ENCODE measurements at regions not wholly inside any gene's neighbourhood (a gene's known extent, or its start where the extent isn't known, plus 50 kb on each side); places are given as distances from the start of the nearest gene placed in this dataset.

GRCh38 chr4:174404677-174405076, 117.6 kb downstream of the HPGD start:
- TF ChIP-seq, protein P1, sequence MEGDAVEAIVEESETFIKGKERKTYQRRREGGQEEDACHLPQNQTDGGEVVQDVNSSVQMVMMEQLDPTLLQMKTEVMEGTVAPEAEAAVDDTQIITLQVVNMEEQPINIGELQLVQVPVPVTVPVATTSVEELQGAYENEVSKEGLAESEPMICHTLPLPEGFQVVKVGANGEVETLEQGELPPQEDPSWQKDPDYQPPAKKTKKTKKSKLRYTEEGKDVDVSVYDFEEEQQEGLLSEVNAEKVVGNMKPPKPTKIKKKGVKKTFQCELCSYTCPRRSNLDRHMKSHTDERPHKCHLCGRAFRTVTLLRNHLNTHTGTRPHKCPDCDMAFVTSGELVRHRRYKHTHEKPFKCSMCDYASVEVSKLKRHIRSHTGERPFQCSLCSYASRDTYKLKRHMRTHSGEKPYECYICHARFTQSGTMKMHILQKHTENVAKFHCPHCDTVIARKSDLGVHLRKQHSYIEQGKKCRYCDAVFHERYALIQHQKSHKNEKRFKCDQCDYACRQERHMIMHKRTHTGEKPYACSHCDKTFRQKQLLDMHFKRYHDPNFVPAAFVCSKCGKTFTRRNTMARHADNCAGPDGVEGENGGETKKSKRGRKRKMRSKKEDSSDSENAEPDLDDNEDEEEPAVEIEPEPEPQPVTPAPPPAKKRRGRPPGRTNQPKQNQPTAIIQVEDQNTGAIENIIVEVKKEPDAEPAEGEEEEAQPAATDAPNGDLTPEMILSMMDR (IDR thresholded peaks at IDR 0.05), result no peak
- no peak for TF ChIP-seq EZH2 (IDR thresholded peaks at IDR 0.05)
